NCI-H187 treated with DMSO at 0.1 percent for 48 hours (cell line): ENCODE measurements at regions not wholly inside any gene's neighbourhood (a gene's known extent, or its start where the extent isn't known, plus 50 kb on each side); places are given as distances from the start of the nearest gene placed in this dataset.

Experiments
- DNase-seq: peaks from one replicate; lab custom pipeline; 2025; lab: John Stamatoyannopoulos, UW

DNA sequence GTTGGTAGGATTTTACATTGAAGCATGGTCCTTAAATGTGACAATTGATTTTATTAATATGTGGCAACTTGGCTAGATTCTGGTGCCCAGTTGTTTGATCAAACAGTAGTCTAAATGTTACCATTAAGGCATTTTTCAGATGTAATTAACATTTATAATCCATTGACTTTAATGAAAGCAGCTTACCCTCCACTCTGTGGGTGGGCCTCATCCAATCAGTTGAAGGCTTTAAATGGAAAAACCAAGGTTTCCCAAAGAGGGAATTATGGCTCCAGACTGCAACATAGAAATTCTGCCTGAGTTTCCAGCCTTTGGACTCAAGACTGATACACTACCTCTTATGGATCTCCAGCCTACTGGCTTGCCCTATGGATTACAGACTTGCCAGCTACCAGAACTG lies 1153.2 kb downstream of the BCL11B start:
- no peak for DNase-seq

DNA sequence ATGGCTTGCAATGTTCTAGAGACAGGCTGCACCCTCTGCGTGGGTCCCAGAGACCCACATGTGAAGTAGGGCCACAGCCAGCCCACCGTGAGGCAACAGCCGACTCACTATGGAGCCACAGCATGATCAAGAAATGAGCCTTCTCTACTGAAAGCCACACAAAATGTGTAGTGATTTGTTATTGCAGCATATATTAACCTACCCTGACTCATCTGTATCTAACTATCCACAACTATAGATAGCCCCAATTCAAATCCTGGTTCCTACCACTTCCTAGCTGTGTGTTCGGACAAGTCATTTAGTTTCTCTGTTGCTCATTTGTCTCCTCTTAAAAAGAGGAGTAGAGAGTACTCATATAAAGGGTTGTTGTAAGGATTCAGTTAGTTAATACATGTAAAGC lies 1152.3 kb downstream of the BCL11B start:
- no peak for DNase-seq

DNA sequence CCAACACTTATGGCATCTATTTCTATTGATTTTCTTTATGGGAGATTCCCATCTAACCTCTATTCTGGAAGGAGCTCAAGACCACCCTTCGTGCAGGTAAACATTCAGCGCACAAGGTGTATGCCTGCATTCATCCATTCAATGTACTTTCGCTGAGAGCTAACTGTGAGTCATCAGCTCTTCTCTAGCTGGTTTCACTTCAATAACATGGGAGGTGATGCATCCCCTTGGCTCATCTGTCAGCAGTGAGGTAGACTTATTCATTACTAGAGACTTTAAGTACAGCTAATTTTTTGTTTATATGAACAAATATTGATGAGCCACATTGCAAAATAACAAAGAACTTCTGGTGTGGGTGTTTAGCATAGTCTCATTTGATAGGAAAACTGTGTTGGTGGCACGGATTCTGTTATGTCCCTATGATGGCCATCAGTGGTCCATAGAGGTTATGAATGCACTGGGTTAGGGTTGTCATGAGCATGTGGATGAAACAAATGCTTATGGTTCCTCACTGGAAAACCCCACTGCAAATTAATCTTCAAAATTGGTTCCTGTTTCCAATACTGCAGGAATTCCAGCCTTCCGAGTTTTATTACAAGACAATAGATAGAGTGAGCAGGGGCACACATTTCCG lies 1151.0 kb downstream of the BCL11B start:
- DNase-seq, result no peak

DNA sequence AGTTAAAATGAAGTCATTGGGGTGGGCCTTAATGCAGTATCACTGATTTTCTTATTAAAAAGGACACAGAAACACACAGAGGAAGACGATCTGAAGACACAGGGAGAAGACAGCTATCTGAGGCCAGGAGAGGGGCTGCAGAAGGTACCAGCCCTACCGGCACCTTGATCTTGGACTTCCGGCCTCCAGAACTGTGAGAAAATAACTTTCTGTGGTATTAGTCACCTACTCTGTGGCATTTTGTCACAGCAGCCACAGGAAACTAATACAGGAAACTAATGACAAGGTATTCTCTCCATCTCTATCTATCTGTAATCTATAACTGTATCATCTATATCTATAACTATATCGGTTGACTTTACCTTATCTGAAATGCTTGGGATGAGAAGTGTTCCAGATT lies 1149.5 kb downstream of the BCL11B start:
- no peak for DNase-seq

DNA sequence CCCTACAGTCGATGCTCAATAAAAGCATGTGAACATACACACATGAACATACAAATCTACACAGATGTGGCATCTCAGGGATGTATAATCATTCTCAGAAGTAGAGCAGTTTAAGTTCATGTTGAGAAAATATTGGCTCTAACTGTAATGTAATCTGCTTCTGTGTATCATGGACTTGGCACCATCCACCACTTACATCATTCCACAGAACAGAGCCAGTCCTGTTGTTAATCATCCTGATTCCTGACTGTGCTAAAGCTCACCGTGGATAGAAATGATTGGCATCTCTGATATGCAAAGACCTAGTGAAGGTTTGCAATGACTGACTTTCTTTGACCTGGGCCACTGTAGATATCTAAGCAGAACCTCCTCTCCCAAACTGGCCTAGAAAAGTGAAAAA lies 1141.3 kb downstream of the BCL11B start:
- no peak for DNase-seq

DNA sequence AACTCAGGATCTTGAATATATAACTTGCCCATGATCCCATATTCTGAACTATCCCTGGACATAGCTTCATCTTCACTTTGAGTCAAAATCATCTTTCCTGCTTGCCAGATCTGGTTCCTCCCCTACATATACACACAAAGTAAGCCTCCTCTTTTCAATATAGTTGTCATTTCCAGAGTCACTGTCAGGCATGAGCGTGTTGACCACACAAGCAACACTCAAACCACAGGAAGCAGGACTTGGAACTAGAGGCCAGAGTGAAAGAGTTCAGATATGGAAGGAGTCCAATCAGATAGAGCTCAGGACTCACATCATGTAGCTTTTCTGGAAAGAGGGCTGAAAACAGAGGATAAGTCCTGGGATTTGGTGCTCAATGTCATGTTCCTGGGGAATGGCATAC lies 1140.6 kb downstream of the BCL11B start:
- DNase-seq, result no peak

DNA sequence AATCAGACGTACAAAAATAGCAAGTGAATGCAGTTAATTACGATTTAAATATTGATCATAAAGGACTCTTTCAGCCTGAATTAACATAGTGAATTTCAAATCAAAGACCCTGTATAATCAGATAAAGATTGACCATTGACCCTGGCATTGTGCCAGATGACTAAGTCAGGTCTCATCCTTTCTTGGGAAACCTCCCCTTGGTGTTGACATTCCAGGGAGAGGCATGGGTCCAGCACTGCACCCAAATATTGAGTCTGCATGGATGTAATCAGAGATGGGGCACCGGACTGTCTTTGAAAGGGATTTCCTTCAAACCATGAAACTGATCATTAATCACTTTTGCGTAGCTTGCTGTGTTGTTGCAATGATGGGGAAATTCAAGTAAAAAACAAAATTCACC lies 1138.2 kb downstream of the BCL11B start:
- DNase-seq, result no peak

DNA sequence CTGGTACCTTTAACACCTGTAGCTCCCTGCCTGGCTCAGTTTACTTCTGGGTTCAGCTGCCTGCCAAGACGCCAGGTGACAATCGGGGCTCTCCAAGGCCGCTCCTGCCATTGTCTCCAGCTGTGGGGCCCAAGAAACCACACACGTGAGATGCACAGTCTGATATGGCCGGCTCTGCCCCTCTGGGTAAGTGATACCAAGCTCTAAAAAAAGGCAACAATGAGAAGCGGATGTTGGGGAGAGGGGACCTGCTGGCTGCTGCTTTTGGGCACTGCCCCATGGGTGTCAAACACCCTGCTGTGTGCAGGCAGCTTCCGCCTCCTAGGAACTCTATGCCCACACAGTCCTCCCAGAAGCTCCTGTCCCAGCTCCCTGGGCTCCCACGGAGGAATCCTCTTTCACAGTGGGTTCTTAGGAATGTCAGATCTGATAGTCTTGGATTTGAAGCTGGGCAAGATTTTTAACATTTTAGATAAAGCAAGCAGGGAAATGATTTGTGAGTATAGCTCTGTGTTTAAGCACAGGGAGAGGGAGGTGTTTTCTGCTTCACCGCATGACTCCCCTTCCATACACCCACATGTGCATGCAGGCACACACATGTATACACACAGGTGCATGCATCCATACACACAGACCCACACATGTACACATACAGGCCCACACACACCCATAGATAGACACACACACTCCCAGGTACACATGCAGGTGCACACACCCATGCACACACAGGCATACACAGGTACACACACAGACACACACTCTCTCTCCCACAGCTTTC lies 1135.8 kb downstream of the BCL11B start:
- no peak for DNase-seq

DNA sequence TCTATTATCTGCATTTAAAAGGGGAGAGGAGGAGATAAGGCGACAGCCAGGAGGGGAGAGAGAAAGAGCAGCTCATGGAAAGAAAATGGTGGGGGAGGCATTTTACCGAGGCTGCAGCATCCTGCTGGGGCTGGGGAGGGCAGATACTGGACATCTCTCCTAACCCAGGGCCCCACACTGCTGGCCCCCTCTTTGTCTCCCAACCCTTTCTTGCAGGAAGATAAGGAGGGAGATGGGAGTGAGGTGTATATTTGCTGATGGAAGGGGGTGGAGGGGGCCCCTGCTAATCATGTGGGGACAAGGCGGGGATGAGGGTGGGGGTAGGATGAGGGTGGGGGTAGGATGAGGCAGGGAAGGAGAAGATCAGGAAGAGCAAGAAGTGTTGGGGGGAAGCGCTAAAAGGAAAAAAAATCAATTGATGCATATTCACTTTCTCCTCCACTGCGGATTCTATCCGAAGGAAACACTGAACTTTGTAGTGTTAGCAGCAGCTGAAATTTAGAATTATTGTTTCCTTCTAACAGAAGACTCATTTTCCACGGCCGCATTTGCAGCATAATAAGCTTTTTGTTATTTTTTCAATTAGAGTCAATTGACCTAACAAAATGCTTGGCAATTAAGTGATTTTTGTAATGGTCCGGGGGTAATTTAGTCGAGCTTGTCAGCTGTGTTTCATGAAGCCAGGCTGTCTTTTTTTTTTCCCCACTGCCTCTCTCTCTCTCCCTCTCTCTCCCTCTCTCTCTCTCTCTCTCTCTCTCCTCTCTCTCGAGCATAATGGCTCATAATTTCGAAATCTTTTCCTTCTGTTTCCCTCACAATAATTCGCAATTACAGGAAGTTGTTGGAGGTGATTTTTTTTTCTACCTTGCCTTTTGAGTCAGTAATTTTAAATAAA lies 1134.6 kb downstream of the BCL11B start:
- DNase-seq, result no peak

DNA sequence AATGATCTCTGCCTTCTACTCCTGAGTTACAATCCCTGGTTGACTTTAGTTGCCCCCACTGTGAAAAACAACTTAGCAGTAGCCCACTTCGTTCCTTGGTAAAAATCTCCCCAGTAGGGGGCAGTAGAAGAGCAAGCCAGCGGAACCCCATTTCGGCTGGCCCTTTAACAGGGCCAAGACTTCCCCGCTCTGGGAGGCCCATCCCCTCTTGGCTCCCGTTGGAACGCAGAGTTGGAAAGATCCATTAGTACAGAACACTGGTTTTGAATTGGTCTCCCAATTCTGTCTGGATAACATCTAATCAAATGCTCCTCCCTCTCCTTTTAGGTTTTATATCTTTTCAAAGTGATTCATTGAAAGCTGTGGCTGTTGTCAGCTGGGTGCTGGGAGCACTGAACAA lies 1133.3 kb downstream of the BCL11B start:
- no peak for DNase-seq

DNA sequence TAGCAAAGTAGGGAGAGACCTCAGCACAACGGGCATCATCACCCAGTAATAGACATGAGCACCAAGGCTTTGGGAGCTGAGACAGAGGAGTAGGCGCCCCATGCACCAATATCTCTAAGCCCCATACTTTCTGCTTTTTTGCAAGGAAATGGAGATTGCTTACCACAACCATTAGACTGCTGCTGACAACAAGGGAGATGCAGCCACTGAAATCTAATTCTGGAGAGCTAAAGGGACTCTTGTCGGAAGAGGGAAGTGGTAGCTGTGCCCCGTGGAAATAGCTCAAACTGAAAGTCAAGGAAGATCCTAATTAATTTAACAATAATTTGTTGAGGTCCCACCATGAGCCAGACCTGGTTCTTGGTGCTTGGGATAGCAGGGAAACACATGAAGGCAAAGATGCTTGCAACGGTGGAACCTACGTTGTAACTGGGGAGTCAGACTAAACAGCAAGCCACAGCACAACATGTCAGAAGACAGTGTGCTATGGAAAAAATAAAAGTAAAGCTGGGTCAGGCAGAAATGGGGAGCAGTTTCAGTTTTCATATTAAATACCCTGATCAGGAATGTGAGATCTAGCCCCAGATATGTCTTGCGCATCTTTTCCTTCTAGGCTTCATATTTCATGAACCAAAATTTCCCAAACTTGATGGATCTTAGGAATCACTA lies 1131.0 kb downstream of the BCL11B start:
- no peak for DNase-seq

DNA sequence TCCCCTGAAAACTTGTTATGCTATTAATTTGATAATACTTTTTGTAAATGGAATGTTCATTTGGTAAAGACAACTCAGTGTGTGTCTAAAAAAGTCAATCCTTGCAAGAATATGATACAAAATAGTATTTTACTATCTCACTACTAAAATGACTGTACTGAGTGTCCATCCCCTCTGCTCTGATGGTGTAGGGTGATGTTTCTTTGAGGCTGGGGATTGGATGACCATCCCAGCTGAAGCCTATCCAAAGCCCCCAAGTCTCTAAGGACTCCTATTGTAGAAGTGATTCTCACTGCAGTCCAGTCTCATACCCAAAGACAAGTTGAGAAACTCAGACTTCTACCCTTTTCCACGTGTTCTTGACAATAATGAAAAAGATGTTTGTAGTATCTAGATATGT lies 1128.4 kb downstream of the BCL11B start:
- DNase-seq, result no peak

DNA sequence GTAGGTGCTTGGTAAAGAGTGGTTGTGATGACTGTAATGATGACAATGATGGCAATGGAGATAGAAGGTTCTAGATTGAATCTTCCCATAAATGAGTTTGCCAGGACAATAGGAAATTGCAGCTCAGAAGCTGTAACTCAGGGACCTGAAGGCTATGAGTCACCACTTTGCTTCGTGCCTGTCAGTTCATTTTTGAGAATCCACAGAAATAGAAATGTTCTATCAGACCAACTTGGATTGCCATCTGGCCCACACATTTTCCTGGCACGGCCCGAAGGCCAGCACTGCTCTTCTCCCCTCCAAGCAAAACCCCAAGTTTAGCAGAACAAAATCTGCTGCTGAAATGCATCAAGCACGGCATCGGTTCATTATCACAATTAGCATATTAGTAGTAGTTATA lies 1127.0 kb downstream of the BCL11B start:
- DNase-seq, result no peak

DNA sequence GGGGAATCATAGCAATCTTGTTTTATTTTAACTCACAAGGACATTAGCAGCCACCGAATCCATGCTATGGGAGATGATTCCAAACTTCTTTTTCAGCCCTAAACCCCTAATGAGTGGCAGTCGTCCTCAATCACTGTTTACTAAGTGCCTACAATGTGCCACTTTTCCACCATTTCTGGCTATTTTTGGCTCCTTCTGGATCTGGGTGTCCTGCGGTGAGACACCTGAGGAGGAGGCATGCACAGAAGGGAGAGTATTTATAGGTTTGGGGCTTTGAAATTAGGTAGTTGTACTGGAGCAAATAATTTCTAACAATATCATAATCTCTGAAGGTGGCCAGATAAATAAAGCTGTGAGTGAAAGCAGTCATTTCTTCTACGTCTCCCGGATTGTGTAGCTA lies 1125.6 kb downstream of the BCL11B start:
- DNase-seq, result no peak

DNA sequence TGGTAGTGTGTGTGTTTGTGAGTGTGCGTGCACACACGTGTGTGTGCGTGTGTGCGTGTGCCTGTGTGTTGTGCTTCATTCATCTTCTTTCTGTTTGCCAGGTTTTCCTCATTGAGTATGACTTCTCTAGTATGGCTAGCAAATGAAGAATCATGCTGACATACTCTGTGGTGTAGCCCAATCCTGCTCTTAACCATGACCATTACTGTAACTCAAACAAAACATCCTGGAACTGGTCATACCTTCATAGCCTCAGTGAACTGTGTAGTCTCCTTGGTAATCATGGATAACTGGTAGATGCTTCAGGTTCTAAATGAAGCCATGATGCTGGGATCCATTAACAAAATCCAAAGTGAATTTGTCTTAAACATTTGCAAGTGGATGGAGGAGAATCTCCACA lies 1117.7 kb downstream of the BCL11B start:
- no peak for DNase-seq

DNA sequence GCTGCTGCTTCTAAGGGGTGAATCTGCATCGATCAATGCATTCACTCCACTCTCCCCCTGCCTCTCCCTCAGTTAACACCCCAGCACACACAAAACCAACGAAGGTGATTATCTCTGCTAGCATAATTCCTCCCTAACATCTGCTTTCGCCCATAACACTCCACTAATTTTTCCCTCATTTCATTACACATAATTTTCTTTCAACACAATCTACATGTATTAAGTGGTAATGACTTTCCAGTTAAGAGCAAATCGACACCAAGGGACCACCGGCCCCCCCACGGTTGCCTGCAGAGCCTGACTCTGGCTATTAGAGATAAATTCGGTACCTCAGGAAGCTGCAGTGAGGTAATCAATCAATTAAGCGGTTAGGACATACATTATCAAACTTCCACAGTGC lies 1115.6 kb downstream of the BCL11B start:
- DNase-seq, result no peak

DNA sequence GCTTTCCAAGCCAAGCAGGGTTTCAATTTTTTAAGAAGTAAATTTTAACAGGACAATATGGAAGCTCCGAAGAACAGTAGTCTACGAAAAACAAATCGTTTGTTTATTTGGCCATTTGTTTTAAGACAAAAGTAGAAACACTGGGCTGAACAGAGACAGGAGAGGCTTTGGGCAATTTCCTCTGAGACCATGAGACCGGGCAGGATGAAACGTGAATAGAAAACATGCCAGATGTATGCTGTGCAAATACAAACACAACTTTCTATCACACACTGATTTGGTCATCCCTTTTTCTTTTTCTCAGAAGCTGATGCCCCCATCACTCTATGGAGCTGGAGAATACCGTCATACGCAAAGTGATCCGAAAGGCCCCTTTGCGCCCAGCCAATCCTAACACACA lies 1111.1 kb downstream of the BCL11B start:
- DNase-seq, result no peak

DNA sequence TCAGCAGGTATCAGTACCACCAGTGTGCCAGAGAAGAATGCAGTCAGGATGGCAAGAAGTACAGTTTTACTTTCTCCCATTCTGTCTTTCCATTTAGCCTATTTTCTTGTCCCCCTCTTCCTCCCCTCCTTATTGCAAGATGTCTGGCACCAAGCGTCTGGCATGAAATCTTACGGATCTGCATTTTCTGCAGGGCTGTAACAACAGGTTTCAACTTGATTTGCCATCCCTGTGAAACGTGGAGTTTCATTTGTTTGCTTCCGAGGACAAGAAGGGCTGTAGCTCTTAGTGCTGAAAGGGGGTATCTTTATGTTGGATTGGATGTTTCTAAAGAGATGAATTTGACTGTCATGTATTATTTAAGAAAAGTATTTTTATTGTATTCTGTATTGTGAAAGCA lies 1110.6 kb downstream of the BCL11B start:
- DNase-seq, result no peak

DNA sequence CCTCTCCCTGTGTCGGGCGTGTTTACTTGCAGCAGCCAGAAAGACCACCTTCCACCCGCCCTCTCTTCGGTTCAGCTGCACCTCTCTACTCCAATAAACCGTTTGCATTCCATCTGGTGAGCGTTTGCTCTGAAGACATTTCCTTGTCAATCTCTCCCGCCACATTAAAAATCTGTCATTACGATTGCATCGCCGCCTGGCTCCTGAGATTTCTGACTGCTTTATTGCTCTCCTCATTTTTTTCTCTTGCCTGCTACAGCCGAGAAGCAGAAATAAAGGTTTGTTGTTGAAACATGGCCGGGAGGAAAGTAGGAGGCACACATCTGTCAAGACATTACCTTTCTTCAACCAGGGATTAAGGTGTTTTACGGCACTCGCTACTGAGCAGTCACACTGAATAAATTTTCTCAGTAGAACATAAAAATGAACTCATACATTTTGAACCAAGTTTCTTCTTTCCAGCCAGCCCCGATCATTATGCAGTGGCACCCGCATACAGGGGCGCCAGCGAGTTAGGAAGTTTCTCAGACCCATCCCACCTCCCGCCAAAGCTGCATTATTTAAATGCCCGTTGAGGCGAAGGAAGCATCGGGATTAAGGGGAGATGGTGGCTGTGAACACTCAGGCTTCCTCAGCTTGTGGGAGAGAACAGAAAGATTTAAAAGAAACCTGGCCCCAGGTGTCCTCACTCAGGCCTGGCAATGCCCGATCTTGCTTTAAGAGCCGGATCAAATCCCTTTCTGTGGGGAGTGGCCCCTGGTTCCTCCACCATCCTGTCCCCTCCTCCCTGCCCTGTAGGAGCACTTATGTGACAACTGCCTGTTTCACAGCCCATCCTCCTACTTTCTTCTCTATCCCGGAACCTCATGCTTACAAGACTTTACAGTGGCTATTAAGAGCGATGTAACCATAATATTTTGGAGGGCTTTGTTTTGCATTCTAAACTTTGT lies 1108.9 kb downstream of the BCL11B start:
- DNase-seq, result no peak

DNA sequence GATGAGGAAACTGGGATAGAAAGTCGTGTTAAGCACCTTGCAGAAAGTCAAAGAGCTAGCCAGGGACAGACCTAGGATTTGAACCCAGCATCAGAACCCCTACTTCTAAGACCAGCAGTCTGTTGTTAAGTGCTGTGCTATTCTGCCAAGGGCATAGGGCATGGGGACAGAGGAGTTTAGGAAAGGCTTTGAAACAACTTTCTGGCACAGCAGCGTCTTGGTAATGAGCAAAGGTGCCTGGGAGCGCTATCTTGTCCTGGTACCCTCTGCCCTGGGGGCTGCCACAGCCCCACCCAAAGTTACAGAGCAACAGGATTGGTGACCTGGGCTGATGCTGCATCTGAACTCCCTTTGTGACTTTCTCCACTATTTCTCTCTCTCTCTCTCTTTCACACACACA lies 1108.1 kb downstream of the BCL11B start:
- no peak for DNase-seq

DNA sequence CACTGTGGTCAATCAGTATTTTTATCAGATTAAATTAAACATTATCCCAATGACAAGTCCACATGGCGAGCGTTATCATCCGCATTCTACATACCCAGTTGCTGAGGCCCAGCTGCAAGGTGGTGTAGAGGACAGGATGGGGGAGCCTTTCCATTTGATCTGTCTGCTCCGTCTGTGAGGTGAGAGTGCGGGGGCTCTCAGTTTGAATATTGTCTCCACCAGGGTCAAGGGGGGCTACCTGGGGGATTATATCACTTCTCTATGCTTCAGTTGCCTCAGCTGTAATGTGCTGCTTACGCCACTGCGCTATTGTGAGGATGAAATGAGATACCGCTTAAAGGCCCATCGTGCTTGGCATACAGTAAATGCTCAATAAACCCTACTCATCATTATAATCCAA lies 1106.0 kb downstream of the BCL11B start:
- DNase-seq, result no peak
